Central memory CD8-positive, alpha-beta T cell (primary cell): ENCODE measurements at regions not wholly inside any gene's neighbourhood (a gene's known extent, or its start where the extent isn't known, plus 50 kb on each side); places are given as distances from the start of the nearest gene placed in this dataset.

Experiments
- ATAC-seq: fragments of 150-1000 bp; cut with Tn5 transposase; replicated peaks from 2 replicates; pipeline ENCODE4 v1.10.0; 2022; ENCODE audit warnings: mild to moderate bottlenecking, moderate FRiP score, moderate number of reproducible peaks; ENCODE audit not compliant: poor library complexity, severe bottlenecking; ENCODE audit errors: extremely low read depth
- DNase-seq, 2 donors: peaks; one replicate each; pipeline ENCODE4 v3.0.0; 2021; ENCODE audit warnings: low spot score in 2 of 2
- H3K27ac Mint-ChIP-seq: one replicate; pipeline ENCODE4 v1.8.0; 2022; ENCODE audit warnings: low read depth, mild to moderate bottlenecking, moderate library complexity, mixed read lengths
- H3K27me3 Mint-ChIP-seq: one replicate; pipeline ENCODE4 v1.8.0; 2022; ENCODE audit warnings: mixed read lengths
- H3K36me3 Mint-ChIP-seq: one replicate; pipeline ENCODE4 v1.8.0; 2022; ENCODE audit warnings: mild to moderate bottlenecking, moderate library complexity, mixed read lengths; ENCODE audit not compliant: insufficient read depth
- H3K4me1 Mint-ChIP-seq: one replicate; pipeline ENCODE4 v1.8.0; 2022; ENCODE audit warnings: mixed read lengths
- H3K4me3 Mint-ChIP-seq: one replicate; pipeline ENCODE4 v1.8.0; 2022; ENCODE audit warnings: mild to moderate bottlenecking, moderate library complexity, mixed read lengths
- H3K9me3 Mint-ChIP-seq: one replicate; pipeline ENCODE4 v1.8.0; 2022; ENCODE audit warnings: mixed read lengths

DNA sequence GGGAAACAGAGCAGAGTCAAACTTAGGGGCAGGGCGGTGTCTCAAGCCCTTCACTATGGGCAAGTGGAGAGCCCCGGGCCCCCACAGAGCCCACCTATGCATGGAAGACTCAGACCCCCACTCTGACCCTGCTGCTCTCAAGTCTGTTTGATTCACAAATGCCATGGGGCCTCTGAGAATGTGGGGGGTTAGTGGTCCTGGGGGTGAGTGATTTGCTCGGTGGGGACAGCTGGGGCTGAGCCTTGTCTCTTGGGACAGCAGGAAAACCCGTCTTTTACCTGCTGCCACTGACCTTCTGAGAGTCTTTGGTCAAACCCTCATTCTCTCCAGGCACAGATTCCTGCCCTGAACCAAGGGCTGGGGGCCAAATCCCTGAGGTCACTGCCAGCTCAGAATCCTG, 201.0 kb upstream of the RTL1 start:
- no peak overlapping the region for H3K27ac Mint-ChIP-seq

DNA sequence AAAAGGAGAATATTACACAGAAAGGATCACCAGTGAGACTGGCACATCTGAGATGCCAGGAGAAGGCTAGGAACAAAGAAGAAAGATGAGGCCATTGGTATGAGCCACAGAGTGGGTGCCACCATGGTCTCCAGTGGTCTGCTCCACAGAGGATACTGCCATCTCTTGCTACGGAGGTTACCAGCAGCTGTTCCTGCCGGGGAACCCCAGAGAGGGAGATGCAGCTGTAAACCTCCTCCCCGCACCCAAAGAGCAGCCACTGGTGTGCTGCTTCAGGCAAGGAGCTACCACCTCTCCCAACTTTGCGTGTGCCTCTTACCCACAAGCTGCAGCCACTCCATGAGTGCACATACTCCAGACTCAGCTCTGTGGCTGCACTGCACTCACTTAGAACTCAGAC, 201.5 kb upstream of the RTL1 start:
- DNase-seq, result no peak
- Mint-ChIP-seq H3K4me1 (no peaks in the 10 kb centered on the region), H3K4me3 (no peak overlapping the region), H3K36me3 (no peaks in the 10 kb centered on the region), H3K27me3 (peaks cover 29% of the 10 kb centered on the region), H3K27ac (no peak overlapping the region), H3K9me3 (no peaks in the 10 kb centered on the region)
- no peak for ATAC-seq

More for the DNA sequence above, 201.0 kb upstream of the RTL1 start:
- no peaks in the 10 kb centered on the region for H3K36me3 Mint-ChIP-seq
- DNase-seq (no peak), ATAC-seq (no peak)
- no peaks in the 10 kb centered on the region for H3K9me3 Mint-ChIP-seq
- no peak overlapping the region for H3K4me3 Mint-ChIP-seq
- H3K4me1 Mint-ChIP-seq, result no peaks in the 10 kb centered on the region
- peaks cover 29% of the 10 kb centered on the region for H3K27me3 Mint-ChIP-seq

GRCh38 chr14:101108579-101109346, 205.2 kb upstream of the RTL1 start:
- DNase-seq, result no peak
- no peak overlapping the region for H3K4me3 Mint-ChIP-seq
- H3K9me3 Mint-ChIP-seq, result no peaks in the 10 kb centered on the region
- ATAC-seq, result no peak
- H3K27ac Mint-ChIP-seq, result no peak overlapping the region
- H3K4me1 Mint-ChIP-seq, result no peaks in the 10 kb centered on the region
- H3K36me3 Mint-ChIP-seq, result no peaks in the 10 kb centered on the region
- peaks cover 18% of the 10 kb centered on the region for H3K27me3 Mint-ChIP-seq

DNA sequence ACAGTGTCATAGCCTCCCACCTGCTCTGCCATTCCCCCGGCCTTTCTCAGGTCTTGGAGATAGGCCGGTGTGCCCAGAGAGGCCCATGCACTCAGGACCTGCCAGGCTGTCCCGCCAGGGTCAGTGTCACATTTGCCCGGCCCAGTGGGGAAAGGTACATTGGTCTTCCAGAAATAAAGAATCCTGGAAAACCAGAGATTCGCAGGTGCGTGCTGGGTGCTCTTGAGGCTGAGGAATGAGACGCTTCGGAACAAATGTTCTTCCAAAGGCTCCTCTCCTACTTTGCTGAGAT, 205.8 kb upstream of the RTL1 start:
- no peaks in the 10 kb centered on the region for H3K4me1 Mint-ChIP-seq
- peaks cover 13% of the 10 kb centered on the region for H3K27me3 Mint-ChIP-seq
- DNase-seq (no peak), ATAC-seq (no peak)
- H3K4me3 Mint-ChIP-seq, result no peak overlapping the region
- no peaks in the 10 kb centered on the region for H3K36me3 Mint-ChIP-seq
- H3K27ac Mint-ChIP-seq, result no peak overlapping the region
- no peaks in the 10 kb centered on the region for H3K9me3 Mint-ChIP-seq

DNA sequence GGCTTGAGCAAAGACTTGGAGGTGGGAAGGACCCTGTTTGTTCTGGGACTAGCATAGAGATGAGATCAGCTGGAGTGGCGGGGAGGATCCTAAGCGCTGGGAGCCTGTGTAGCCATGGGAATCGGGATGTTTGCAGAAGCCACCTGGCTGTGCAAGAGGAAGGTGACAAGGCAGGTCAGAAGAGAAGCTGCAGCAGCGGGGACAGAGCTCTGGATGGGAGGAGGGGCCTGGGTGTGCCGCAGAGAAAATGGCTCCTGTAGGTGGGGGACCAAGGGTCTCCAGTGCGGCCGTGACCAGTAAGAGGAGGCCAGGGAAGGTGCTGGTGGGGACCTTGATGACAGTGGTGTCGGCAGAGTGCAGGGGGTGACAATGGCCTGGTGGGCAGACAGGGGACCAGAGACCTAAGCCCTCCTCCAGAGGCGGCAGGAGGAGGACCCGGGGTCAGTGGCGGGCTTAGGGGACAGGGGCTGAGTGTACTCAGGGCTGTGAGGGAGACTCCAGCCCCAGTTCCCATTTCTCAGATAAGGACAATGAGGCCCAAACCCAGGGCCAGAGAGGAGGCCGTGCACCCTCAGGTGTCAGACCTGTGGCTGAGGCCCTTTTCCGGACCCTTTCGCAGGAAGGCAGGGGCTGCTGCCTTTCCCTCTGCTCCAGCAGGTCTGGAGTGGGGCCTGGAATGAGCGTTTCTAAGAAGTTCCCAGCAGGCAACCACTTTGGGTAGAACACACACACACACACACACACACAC, 206.6 kb upstream of the RTL1 start:
- ATAC-seq (no peak), DNase-seq (no peak)
- Mint-ChIP-seq H3K4me1 (no peaks in the 10 kb centered on the region), H3K9me3 (no peaks in the 10 kb centered on the region), H3K27me3 (peaks cover 16% of the 10 kb centered on the region), H3K27ac (no peak overlapping the region), H3K4me3 (no peak overlapping the region), H3K36me3 (no peaks in the 10 kb centered on the region)

GRCh38 chr14:101110729-101111619, 207.5 kb upstream of the RTL1 start:
- no peaks in the 10 kb centered on the region for H3K4me1 Mint-ChIP-seq
- H3K4me3 Mint-ChIP-seq, result no peak overlapping the region
- H3K27me3 Mint-ChIP-seq, result peaks cover 24% of the 10 kb centered on the region
- no peak overlapping the region for H3K27ac Mint-ChIP-seq
- H3K36me3 Mint-ChIP-seq, result no peaks in the 10 kb centered on the region
- ATAC-seq, result no peak
- no peak for DNase-seq
- H3K9me3 Mint-ChIP-seq, result no peaks in the 10 kb centered on the region

- DNase-seq, result no peak
- H3K27ac Mint-ChIP-seq, result no peak overlapping the region
- no peaks in the 10 kb centered on the region for H3K9me3 Mint-ChIP-seq
- ATAC-seq, result no peak
- H3K27me3 Mint-ChIP-seq, result peaks cover 24% of the 10 kb centered on the region
- no peaks in the 10 kb centered on the region for H3K4me1 Mint-ChIP-seq
- H3K4me3 Mint-ChIP-seq, result no peak overlapping the region
- H3K36me3 Mint-ChIP-seq, result no peaks in the 10 kb centered on the region
These were observed 208.2 kb upstream of the RTL1 start for GRCh38 chr14:101111620-101112290.

- H3K27ac Mint-ChIP-seq, result no peak overlapping the region
- H3K36me3 Mint-ChIP-seq, result no peaks in the 10 kb centered on the region
- no peaks in the 10 kb centered on the region for H3K4me1 Mint-ChIP-seq
- H3K27me3 Mint-ChIP-seq, result peaks cover 24% of the 10 kb centered on the region
- no peaks in the 10 kb centered on the region for H3K9me3 Mint-ChIP-seq
- ATAC-seq (no peak), DNase-seq (no peak)
- no peak overlapping the region for H3K4me3 Mint-ChIP-seq
These were observed 209.0 kb upstream of the RTL1 start for GRCh38 chr14:101112351-101113107.

DNA sequence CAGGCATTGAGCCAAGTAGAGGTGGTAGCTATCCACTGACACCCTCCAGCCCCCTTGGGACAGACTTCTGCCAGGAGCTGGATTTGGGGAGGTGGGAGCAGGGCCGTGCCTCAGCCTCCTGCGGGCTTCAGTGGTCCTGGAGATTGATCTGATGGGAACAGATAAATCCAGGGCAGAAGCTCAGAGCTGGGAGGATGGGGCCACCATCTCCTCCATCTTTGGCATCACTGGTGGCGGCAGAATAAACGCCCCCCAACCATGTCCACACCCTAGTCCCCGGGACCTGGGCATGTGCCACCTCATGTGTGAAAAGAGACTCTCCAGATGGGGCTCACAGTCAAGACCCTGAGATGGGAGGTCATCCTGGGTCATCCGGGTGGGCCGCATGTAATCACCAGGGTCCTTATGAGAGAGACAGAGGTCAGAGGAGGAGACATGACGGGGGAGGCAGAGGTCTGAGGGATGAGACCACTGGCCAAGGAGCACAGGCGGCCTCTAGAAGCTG, 209.6 kb upstream of the RTL1 start:
- H3K36me3 Mint-ChIP-seq, result no peaks in the 10 kb centered on the region
- H3K9me3 Mint-ChIP-seq, result no peaks in the 10 kb centered on the region
- no peaks in the 10 kb centered on the region for H3K4me1 Mint-ChIP-seq
- peaks cover 26% of the 10 kb centered on the region for H3K27me3 Mint-ChIP-seq
- ATAC-seq (no peak), DNase-seq (no peak)
- H3K4me3 Mint-ChIP-seq, result no peak overlapping the region
- H3K27ac Mint-ChIP-seq, result no peak overlapping the region

DNA sequence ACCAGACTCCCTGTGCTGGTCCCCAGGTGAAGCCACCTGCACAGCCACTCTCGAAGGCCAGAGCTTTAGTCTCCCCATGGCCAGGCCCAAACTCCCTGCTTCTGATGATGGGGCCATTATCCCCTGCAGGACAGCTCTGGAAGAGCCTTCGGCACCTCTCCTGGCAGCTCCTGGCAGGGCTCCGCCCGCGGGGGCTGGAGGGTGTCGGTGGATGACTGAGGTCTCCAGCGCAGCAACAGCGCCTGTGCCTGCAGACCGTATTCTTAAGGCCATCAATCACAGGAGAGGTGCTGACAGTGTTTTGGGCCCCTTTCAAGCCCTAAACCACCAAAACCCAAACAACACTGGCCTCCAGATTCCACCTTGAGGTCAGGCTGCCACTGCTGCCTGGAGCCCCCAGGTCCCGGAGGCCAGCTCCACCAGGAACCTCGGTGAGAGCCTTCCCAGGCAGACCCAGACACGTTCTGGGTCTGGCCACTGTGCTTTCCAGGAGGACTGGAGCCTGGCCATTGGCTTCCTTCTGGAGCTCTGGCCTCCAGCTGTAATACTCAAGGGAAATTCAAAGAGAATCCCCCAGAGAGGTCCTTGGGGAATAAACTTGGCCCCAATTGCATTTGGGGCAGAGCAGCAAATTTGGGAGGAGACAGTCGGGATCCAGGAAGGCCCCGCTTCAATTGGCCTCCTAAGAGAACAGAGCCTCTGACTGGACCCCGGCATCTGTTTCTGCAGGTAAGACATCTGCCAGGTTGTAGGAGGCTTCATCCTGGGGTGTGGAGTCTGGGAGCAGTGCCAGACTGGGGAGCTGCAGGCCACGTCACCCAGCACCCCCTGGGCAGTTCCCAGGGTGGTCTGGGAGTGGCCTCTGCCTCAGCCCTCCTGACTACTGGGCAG, 210.6 kb upstream of the RTL1 start:
- Mint-ChIP-seq H3K4me1 (no peaks in the 10 kb centered on the region), H3K4me3 (no peak overlapping the region), H3K9me3 (no peaks in the 10 kb centered on the region), H3K27ac (no peak overlapping the region), H3K27me3 (peaks cover 36% of the 10 kb centered on the region), H3K36me3 (no peaks in the 10 kb centered on the region)
- DNase-seq, result no peak
- ATAC-seq, result no peak
